ENCODE measurements at regions not wholly inside any gene's neighbourhood (a gene's known extent, or its start where the extent isn't known, plus 50 kb on each side); places are given as distances from the start of the nearest gene placed in this dataset.

GRCh38 chr4:159455675-159456237, 352.9 kb downstream of the RAPGEF2 start:
- TF ChIP-seq TCF7L2 (IDR thresholded peaks at IDR 0.05; ENCODE audit: low read depth, low read length): no peak
- TF ChIP-seq, protein P1, sequence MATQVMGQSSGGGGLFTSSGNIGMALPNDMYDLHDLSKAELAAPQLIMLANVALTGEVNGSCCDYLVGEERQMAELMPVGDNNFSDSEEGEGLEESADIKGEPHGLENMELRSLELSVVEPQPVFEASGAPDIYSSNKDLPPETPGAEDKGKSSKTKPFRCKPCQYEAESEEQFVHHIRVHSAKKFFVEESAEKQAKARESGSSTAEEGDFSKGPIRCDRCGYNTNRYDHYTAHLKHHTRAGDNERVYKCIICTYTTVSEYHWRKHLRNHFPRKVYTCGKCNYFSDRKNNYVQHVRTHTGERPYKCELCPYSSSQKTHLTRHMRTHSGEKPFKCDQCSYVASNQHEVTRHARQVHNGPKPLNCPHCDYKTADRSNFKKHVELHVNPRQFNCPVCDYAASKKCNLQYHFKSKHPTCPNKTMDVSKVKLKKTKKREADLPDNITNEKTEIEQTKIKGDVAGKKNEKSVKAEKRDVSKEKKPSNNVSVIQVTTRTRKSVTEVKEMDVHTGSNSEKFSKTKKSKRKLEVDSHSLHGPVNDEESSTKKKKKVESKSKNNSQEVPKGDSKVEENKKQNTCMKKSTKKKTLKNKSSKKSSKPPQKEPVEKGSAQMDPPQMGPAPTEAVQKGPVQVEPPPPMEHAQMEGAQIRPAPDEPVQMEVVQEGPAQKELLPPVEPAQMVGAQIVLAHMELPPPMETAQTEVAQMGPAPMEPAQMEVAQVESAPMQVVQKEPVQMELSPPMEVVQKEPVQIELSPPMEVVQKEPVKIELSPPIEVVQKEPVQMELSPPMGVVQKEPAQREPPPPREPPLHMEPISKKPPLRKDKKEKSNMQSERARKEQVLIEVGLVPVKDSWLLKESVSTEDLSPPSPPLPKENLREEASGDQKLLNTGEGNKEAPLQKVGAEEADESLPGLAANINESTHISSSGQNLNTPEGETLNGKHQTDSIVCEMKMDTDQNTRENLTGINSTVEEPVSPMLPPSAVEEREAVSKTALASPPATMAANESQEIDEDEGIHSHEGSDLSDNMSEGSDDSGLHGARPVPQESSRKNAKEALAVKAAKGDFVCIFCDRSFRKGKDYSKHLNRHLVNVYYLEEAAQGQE (IDR thresholded peaks at IDR 0.05; ENCODE audit: borderline replicate concordance in 1 of 2, low read depth in 1 of 2, low read length in 2 of 2): no peak
- no peak for TF ChIP-seq BHLHE40 (IDR thresholded peaks at IDR 0.05; ENCODE audit: low read length)
- no peak for TF ChIP-seq GZF1 (CRISPR knock-in tag; IDR thresholded peaks at IDR 0.05)
- no peak for TF ChIP-seq ZNF121 (CRISPR knock-in tag; IDR thresholded peaks at IDR 0.05)
- TF ChIP-seq, protein P2, sequence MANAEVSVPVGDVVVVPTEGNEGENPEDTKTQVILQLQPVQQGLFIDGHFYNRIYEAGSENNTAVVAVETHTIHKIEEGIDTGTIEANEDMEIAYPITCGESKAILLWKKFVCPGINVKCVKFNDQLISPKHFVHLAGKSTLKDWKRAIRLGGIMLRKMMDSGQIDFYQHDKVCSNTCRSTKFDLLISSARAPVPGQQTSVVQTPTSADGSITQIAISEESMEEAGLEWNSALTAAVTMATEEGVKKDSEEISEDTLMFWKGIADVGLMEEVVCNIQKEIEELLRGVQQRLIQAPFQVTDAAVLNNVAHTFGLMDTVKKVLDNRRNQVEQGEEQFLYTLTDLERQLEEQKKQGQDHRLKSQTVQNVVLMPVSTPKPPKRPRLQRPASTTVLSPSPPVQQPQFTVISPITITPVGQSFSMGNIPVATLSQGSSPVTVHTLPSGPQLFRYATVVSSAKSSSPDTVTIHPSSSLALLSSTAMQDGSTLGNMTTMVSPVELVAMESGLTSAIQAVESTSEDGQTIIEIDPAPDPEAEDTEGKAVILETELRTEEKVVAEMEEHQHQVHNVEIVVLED (CRISPR knock-in tag; IDR thresholded peaks at IDR 0.05; ENCODE audit: borderline replicate concordance): no peak
- no peak for TF ChIP-seq RFX1 (IDR thresholded peaks at IDR 0.05)
- TF ChIP-seq, protein P3, sequence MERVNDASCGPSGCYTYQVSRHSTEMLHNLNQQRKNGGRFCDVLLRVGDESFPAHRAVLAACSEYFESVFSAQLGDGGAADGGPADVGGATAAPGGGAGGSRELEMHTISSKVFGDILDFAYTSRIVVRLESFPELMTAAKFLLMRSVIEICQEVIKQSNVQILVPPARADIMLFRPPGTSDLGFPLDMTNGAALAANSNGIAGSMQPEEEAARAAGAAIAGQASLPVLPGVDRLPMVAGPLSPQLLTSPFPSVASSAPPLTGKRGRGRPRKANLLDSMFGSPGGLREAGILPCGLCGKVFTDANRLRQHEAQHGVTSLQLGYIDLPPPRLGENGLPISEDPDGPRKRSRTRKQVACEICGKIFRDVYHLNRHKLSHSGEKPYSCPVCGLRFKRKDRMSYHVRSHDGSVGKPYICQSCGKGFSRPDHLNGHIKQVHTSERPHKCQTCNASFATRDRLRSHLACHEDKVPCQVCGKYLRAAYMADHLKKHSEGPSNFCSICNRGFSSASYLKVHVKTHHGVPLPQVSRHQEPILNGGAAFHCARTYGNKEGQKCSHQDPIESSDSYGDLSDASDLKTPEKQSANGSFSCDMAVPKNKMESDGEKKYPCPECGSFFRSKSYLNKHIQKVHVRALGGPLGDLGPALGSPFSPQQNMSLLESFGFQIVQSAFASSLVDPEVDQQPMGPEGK (CRISPR knock-in tag; IDR thresholded peaks at IDR 0.05): peak; percentile 88
- TF ChIP-seq, protein P4, sequence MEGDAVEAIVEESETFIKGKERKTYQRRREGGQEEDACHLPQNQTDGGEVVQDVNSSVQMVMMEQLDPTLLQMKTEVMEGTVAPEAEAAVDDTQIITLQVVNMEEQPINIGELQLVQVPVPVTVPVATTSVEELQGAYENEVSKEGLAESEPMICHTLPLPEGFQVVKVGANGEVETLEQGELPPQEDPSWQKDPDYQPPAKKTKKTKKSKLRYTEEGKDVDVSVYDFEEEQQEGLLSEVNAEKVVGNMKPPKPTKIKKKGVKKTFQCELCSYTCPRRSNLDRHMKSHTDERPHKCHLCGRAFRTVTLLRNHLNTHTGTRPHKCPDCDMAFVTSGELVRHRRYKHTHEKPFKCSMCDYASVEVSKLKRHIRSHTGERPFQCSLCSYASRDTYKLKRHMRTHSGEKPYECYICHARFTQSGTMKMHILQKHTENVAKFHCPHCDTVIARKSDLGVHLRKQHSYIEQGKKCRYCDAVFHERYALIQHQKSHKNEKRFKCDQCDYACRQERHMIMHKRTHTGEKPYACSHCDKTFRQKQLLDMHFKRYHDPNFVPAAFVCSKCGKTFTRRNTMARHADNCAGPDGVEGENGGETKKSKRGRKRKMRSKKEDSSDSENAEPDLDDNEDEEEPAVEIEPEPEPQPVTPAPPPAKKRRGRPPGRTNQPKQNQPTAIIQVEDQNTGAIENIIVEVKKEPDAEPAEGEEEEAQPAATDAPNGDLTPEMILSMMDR (CRISPR knock-in tag; IDR thresholded peaks at IDR 0.05): peak; percentile 62
